ENCODE measurements at regions not wholly inside any gene's neighbourhood (a gene's known extent, or its start where the extent isn't known, plus 50 kb on each side); places are given as distances from the start of the nearest gene placed in this dataset.

DNA sequence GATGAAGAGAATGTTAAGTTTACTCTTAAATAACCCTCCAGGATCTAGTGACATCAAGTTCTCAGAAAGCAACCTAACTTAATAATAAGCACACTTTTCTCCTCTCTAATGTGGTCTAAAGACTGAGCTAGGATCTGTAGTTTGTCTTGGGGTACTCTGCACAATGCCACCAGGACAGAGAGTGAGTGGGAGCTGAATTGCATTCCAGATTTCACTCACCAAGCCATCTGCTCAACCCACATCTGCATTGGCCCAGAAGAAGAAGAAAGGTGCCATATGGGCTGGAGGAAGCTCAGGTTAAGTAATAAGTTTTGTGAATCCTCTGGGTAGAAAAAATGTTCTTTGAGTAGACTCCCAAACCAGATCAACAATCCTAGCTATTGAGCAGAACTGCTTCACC lies 384.6 kb downstream of the PPP3CA start:
- TF ChIP-seq RAD21 (IDR thresholded peaks at IDR 0.05; ENCODE audit: low read length) (no peak), POLR2A (IDR thresholded peaks at IDR 0.05; ENCODE audit: low read depth, low read length) (no peak), SMC3 (IDR thresholded peaks at IDR 0.05; ENCODE audit: low read depth, low read length) (no peak), MAFK (IDR thresholded peaks at IDR 0.05; ENCODE audit: low read depth, low read length) (no peak), BHLHE40 (IDR thresholded peaks at IDR 0.05; ENCODE audit: low read depth, low read length) (no peak), CEBPB (IDR thresholded peaks at IDR 0.05; ENCODE audit: low read depth, low read length) (no peak)
- TF ChIP-seq, protein P1, sequence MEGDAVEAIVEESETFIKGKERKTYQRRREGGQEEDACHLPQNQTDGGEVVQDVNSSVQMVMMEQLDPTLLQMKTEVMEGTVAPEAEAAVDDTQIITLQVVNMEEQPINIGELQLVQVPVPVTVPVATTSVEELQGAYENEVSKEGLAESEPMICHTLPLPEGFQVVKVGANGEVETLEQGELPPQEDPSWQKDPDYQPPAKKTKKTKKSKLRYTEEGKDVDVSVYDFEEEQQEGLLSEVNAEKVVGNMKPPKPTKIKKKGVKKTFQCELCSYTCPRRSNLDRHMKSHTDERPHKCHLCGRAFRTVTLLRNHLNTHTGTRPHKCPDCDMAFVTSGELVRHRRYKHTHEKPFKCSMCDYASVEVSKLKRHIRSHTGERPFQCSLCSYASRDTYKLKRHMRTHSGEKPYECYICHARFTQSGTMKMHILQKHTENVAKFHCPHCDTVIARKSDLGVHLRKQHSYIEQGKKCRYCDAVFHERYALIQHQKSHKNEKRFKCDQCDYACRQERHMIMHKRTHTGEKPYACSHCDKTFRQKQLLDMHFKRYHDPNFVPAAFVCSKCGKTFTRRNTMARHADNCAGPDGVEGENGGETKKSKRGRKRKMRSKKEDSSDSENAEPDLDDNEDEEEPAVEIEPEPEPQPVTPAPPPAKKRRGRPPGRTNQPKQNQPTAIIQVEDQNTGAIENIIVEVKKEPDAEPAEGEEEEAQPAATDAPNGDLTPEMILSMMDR (conservative IDR thresholded peaks at IDR 0.05; ENCODE audit: low read depth, low read length): no peak
- TF ChIP-seq, protein P2, sequence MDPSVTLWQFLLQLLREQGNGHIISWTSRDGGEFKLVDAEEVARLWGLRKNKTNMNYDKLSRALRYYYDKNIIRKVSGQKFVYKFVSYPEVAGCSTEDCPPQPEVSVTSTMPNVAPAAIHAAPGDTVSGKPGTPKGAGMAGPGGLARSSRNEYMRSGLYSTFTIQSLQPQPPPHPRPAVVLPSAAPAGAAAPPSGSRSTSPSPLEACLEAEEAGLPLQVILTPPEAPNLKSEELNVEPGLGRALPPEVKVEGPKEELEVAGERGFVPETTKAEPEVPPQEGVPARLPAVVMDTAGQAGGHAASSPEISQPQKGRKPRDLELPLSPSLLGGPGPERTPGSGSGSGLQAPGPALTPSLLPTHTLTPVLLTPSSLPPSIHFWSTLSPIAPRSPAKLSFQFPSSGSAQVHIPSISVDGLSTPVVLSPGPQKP (IDR thresholded peaks at IDR 0.05; ENCODE audit: borderline replicate concordance, low read depth, low read length): no peak

All from IMR-90 (cell line).